H1 (cell line): ENCODE measurements at regions not wholly inside any gene's neighbourhood (a gene's known extent, or its start where the extent isn't known, plus 50 kb on each side); places are given as distances from the start of the nearest gene placed in this dataset.

ENCODE experiments used
- CTCF ChIA-PET: fragments of 300-600 bp; sonication (Branson Sonifier 250); formaldehyde crosslinking; loops from one replicate; lab custom pipeline; 2021; ENCODE audit not compliant: partially characterized antibody; lab: Charles Lee
- POLR2A ChIA-PET: fragments of 300-600 bp; sonication (Branson Sonifier 250); formaldehyde crosslinking; loops from one replicate; lab custom pipeline; 2021; ENCODE audit warnings: inconsistent platforms; ENCODE audit not compliant: partially characterized antibody; lab: Charles Lee
- DNase-seq, 2 experiments: peaks; one replicate each; pipeline versions ENCODE4 v3.0.0 to v3.0.0-alpha.2; 2010 to 2022; ENCODE audit warnings: low spot score in 2 of 2, low read depth in 1 of 2, mixed read lengths in 1 of 2
- FAIRE-seq: peaks from 2 replicates; lab custom pipeline; 2011; peaks lifted over from hg19 to GRCh38; lab: Jason Lieb, UNC
- H2AFZ ChIP-seq: 2 replicates; pipeline ENCODE4 v1.8.1; 2012; ENCODE audit warnings: low read length, inconsistent platforms
- H2AK5ac ChIP-seq: 2 replicates; pipeline ENCODE4 v1.6.1; 2013; ENCODE audit warnings: low read depth, low read length
- H2BK120ac ChIP-seq: replicated peaks from 2 replicates; pipeline ENCODE3; 2013; ENCODE audit warnings: low read depth, low read length, inconsistent platforms
- H2BK12ac ChIP-seq: 2 replicates; pipeline ENCODE4 v1.6.1; 2013; ENCODE audit warnings: low read depth, low read length
- H2BK15ac ChIP-seq: 2 replicates; pipeline ENCODE4 v1.6.1; 2013; ENCODE audit warnings: low read length
- H2BK20ac ChIP-seq: 2 replicates; pipeline ENCODE4 v1.6.1; 2013; ENCODE audit warnings: low read length
- H2BK5ac ChIP-seq: 2 replicates; pipeline ENCODE4 v1.6.1; 2013; ENCODE audit warnings: low read depth, low read length
- H3K14ac ChIP-seq: 2 replicates; pipeline ENCODE4 v1.6.1; 2013; ENCODE audit warnings: inconsistent platforms; ENCODE audit not compliant: insufficient read length
- H3K18ac ChIP-seq: 2 replicates; pipeline ENCODE4 v1.6.1; 2013; ENCODE audit warnings: low read length; ENCODE audit errors: extremely low read depth
- H3K23ac ChIP-seq: 2 replicates; pipeline ENCODE4 v1.6.1; 2013; ENCODE audit warnings: inconsistent platforms; ENCODE audit not compliant: insufficient read length
- H3K23me2 ChIP-seq: 2 replicates; pipeline ENCODE4 v1.6.1; 2013; ENCODE audit warnings: low read depth, low read length
- H3K27ac ChIP-seq: 2 replicates; pipeline ENCODE4 v1.6.1; 2011; ENCODE audit warnings: low read depth, low read length, inconsistent platforms
- H3K27me3 ChIP-seq, 4 experiments: replicated peaks in 1 of 4; 1 replicate in 1 of 4; 2 replicates in 3 of 4; pipeline versions ENCODE4 v1.6.1 to v1.8.1; 2011 to 2013; ENCODE audit warnings: low read length in 3 of 4, mild to moderate bottlenecking in 3 of 4, inconsistent platforms in 2 of 4, mixed read lengths in 2 of 4, moderate library complexity in 1 of 4; ENCODE audit not compliant: control insufficient read depth in 3 of 4, insufficient read depth in 3 of 4; ENCODE audit errors: extremely low read depth in 1 of 4
- H3K36me3 ChIP-seq, 4 experiments: 2 replicates each; pipeline versions ENCODE4 v1.6.1 to v1.8.1; 2011 to 2013; ENCODE audit warnings: mild to moderate bottlenecking in 4 of 4, low read length in 3 of 4, moderate library complexity in 2 of 4, control low read depth in 1 of 4, inconsistent platforms in 1 of 4; ENCODE audit not compliant: insufficient read depth in 4 of 4, control insufficient read depth in 2 of 4
- H3K4ac ChIP-seq: replicated peaks from 2 replicates; pipeline ENCODE3; 2013; ENCODE audit warnings: low read length, low read depth, mixed read lengths, inconsistent platforms; ENCODE audit not compliant: insufficient read length
- H3K4me1 ChIP-seq, 4 experiments: replicated peaks in 1 of 4; 1 replicate in 1 of 4; 2 replicates in 3 of 4; pipeline versions ENCODE4 v1.6.1 to v1.8.1; 2011 to 2013; ENCODE audit warnings: low read length in 3 of 4, inconsistent platforms in 2 of 4, mixed read lengths in 1 of 4; ENCODE audit not compliant: insufficient read depth in 4 of 4, control insufficient read depth in 3 of 4
- H3K4me2 ChIP-seq, 2 experiments: 2 replicates each; pipeline versions ENCODE4 v1.6.1 to v1.8.1; 2011 to 2013; ENCODE audit warnings: low read depth in 2 of 2, low read length in 2 of 2, control low read depth in 1 of 2, inconsistent platforms in 1 of 2, mild to moderate bottlenecking in 1 of 2; ENCODE audit not compliant: insufficient read depth in 1 of 2
- H3K4me3 ChIP-seq, 4 experiments: fragments of 200-600, 300-600 bp in 1 of 4; sonication (generic), shearing (Covaris generic), sonication (Bioruptor Twin) in 1 of 4; 2 replicates each; pipeline versions ENCODE4 v1.5.1 to v1.8.1; 2011 to 2016; ENCODE audit warnings: low read length in 4 of 4, low read depth in 3 of 4, control low read depth in 2 of 4, inconsistent platforms in 2 of 4, mild to moderate bottlenecking in 2 of 4, mixed read lengths in 1 of 4, moderate library complexity in 1 of 4; ENCODE audit not compliant: insufficient read depth in 2 of 4; ENCODE audit errors: extremely low read depth in 1 of 4
- H3K56ac ChIP-seq: replicated peaks from 2 replicates; pipeline ENCODE3; 2013; ENCODE audit warnings: low read depth, mild to moderate bottlenecking, mixed read lengths, low read length, inconsistent platforms; ENCODE audit not compliant: insufficient read length
- H3K79me1 ChIP-seq: 2 replicates; pipeline ENCODE4 v1.6.1; 2013; ENCODE audit warnings: low read depth, low read length, control low read depth
- H3K79me2 ChIP-seq, 2 experiments: 2 replicates each; pipeline versions ENCODE4 v1.6.1 to v1.8.1; 2012 to 2013; ENCODE audit warnings: low read length in 2 of 2, mild to moderate bottlenecking in 2 of 2, inconsistent platforms in 1 of 2; ENCODE audit not compliant: insufficient read depth in 2 of 2, control insufficient read depth in 1 of 2
- H3K9ac ChIP-seq, 4 experiments: replicated peaks in 1 of 4; 1 replicate in 1 of 4; 2 replicates in 3 of 4; pipeline versions ENCODE4 v1.6.1 to v1.8.1; 2011 to 2013; ENCODE audit warnings: low read depth in 3 of 4, low read length in 3 of 4, control low read depth in 2 of 4, mild to moderate bottlenecking in 2 of 4, moderate library complexity in 2 of 4, inconsistent platforms in 1 of 4; ENCODE audit errors: extremely low read depth in 1 of 4
- H3K9me3 ChIP-seq, 2 experiments: 2 replicates each; pipeline versions ENCODE4 v1.6.1 to v1.8.1; 2012 to 2013; ENCODE audit warnings: mild to moderate bottlenecking in 2 of 2, moderate library complexity in 2 of 2, control low read depth in 1 of 2, inconsistent platforms in 1 of 2, low read depth in 1 of 2, low read length in 1 of 2, mixed read lengths in 1 of 2; ENCODE audit not compliant: insufficient read depth in 2 of 2
- H4K20me1 ChIP-seq, 2 experiments: replicated peaks in 1 of 2; 2 replicates each; pipeline versions ENCODE3 to v1.8.1; 2011 to 2013; ENCODE audit warnings: inconsistent platforms in 2 of 2, low read length in 2 of 2, mild to moderate bottlenecking in 1 of 2; ENCODE audit not compliant: insufficient read depth in 2 of 2, control insufficient read depth in 1 of 2
- H4K5ac ChIP-seq: 2 replicates; pipeline ENCODE4 v1.6.1; 2013; ENCODE audit warnings: low read length, low read depth, mixed read lengths, inconsistent platforms; ENCODE audit not compliant: insufficient read length
- H4K8ac ChIP-seq: 2 replicates; pipeline ENCODE4 v1.8.0; 2013; ENCODE audit warnings: mild to moderate bottlenecking, moderate library complexity, low read length, inconsistent platforms; ENCODE audit not compliant: insufficient read depth; ENCODE audit errors: extremely low read depth
- H4K91ac ChIP-seq: replicated peaks from 2 replicates; pipeline ENCODE3; 2013; ENCODE audit warnings: low read length, mixed read lengths, inconsistent platforms; ENCODE audit not compliant: insufficient read length
- CEBPB ChIP-seq: IDR thresholded peaks from 2 replicates; pipeline ENCODE4 v1.6.1; 2012; ENCODE audit warnings: low read depth, low read length
- CHD1 ChIP-seq: IDR thresholded peaks from 2 replicates; pipeline ENCODE4 v1.6.1; 2012; ENCODE audit warnings: low read depth, low read length, improper control_type of control experiment
- EZH2 ChIP-seq: fragments of 200-600 bp; sonication (generic); IDR thresholded peaks from 2 replicates; pipeline ENCODE4 v1.7.1; 2012; ENCODE audit warnings: low read depth, mild to moderate bottlenecking, moderate library complexity, low read length, inconsistent platforms; ENCODE audit not compliant: severe bottlenecking
- GTF2F1 ChIP-seq: IDR thresholded peaks from 2 replicates; pipeline ENCODE4 v1.6.1; 2012; ENCODE audit warnings: low read depth, low read length, improper control_type of control experiment, borderline replicate concordance
- HDAC6 ChIP-seq: IDR thresholded peaks from one replicate; pipeline ENCODE4 v1.7.1; 2012; ENCODE audit warnings: low read depth, mild to moderate bottlenecking, inconsistent platforms, low read length, moderate library complexity
- PHF8 ChIP-seq: fragments of 200-600 bp; sonication (generic); conservative IDR thresholded peaks from 2 replicates; pipeline ENCODE4 v1.7.1; 2012; ENCODE audit warnings: low read depth, mild to moderate bottlenecking, inconsistent platforms, low read length, moderate library complexity
- WGBS, 2 experiments: shearing (Covaris generic) in 1 of 2; methylation state at CpG; one replicate each; pipeline versions ENCODE4 v1.1.6 to v1.1.7; 2013 to 2015; ENCODE audit warnings: low lambda C conversion rate in 2 of 2, mixed read lengths in 2 of 2, inconsistent platforms in 1 of 2, low coverage in 1 of 2, missing lambda C conversion rate in 1 of 2; ENCODE audit not compliant: insufficient replicate concordance in 2 of 2, insufficient coverage in 1 of 2, insufficient read length in 1 of 2; ENCODE audit errors: extremely low coverage in 1 of 2, missing lambda C conversion rate in 1 of 2; 5-methylcytosine and 5-hydroxymethylcytosine counted together
- TF ChIP-seq, protein P1 (sequence below), 3 experiments: IDR thresholded peaks; 1 replicate in 2 of 3; 2 replicates in 1 of 3; pipeline versions ENCODE4 v1.5.1 to v1.6.1; 2011; ENCODE audit warnings: low read length in 3 of 3, mild to moderate bottlenecking in 3 of 3, inconsistent platforms in 2 of 3, low read depth in 1 of 3, moderate library complexity in 1 of 3; ENCODE audit not compliant: insufficient read depth in 1 of 3; ENCODE audit errors: control extremely low read depth in 1 of 3
- TF ChIP-seq, protein P2 (sequence below): IDR thresholded peaks from 2 replicates; pipeline ENCODE4 v1.6.1; 2011; ENCODE audit warnings: low read depth, mild to moderate bottlenecking, low read length; ENCODE audit not compliant: insufficient read depth

DNA sequence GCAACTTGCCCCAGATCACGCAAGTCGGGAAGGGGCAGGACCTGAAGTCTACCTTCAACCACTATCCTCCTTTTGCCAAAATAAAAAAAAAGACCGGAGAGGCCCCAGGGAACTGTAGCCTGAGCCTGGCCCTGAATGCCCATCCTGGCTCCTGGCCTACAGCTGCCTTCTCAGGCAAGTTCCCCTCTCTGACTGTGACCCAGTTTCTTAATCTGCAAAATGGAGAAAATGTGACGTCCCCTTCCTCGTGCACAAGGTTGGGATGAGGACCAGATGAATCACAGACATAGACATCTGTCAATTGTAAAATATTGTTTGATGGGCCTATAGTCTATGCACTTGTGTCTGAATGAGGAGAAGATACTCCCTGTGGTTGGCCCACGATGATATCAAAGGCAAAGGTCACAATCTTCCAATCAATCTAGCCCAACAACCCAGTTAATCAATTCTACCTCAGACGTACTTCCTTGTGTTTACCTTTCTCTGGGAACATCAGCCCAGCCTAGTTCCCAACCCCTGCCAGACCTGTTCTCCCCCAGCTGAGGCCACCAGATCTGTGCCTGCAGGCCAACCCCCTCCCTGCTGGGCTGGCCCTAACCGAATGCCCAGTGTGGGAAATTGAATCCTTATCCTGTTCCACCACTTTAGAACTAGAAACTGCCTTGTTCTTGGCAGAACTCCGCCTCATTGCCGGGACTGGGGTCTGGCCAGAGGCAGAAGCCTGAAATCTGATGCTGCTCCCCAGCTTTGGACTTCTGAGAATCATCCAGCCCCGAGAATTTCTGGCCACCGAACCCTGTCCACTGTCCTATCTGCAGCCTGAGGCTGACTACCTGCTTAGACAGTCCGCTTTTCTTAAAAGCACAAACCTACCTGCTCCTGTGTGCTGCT, 101.8 kb upstream of the LIPC start:
- H3K4me1 ChIP-seq = peaks cover 10 to 26% (median 16%) of the 10 kb centered on the region in 4 experiments; a peak in 6 of 7 replicates
- no peak overlapping the region for H2BK120ac ChIP-seq
- H3K14ac ChIP-seq = no peak overlapping the region
- no peak overlapping the region; the same call in 1 of the 2 replicates for H2BK5ac ChIP-seq
- no peak overlapping the region for H3K4me3 ChIP-seq
- H3K23ac ChIP-seq = no peak overlapping the region
- H3K18ac ChIP-seq = no peak overlapping the region
- H3K4ac ChIP-seq = no peak overlapping the region
- no peak for DNase-seq
- H3K27ac ChIP-seq = no peak overlapping the region
- no peaks in the 10 kb centered on the region for H3K79me2 ChIP-seq
- no peaks in the 10 kb centered on the region for H3K79me1 ChIP-seq
- H2BK20ac ChIP-seq = no peak overlapping the region
- peak overlapping the region; percentile 53; the same call in 1 of the 2 replicates for H2AFZ ChIP-seq
- no peak overlapping the region; the same call in 1 of the 2 replicates for H4K8ac ChIP-seq
- peaks cover 2 to 11% of the 10 kb centered on the region in 2 experiments; a peak in 3 of 4 replicates for H3K9me3 ChIP-seq
- no peak overlapping the region for H3K9ac ChIP-seq
- no peaks in the 10 kb centered on the region for H4K20me1 ChIP-seq
- H2AK5ac ChIP-seq = no peak overlapping the region
- no peaks in the 10 kb centered on the region for H3K27me3 ChIP-seq
- FAIRE-seq = no peak
- 84% methylated on average over 13 of the region's 13 CpGs; no CpG with 5 or more reads in 1 of the 2 experiments for WGBS, 2 experiments
- no peak overlapping the region for H3K4me2 ChIP-seq
- peak overlapping the region; percentile 2 for H4K91ac ChIP-seq
- H3K23me2 ChIP-seq = no peaks in the 10 kb centered on the region; the same call in 1 of the 2 replicates
- no peak overlapping the region for H3K56ac ChIP-seq
- ChIA-PET CTCF (interaction anchor here (0.7 to 1.0 kb wide), 3 partner anchors 20 to 187 kb away, joined by 3 to 6 read pairs (median 3); no protein-coding TSS in a partner anchor), POLR2A (interaction anchor here (1.3 kb wide), 1 partner anchor 420 kb away, joined by 4 read pairs; the partner anchor contains the start of gene ADAM10)
- peak overlapping the region; percentile 72; the same call in 1 of the 2 replicates for H2BK12ac ChIP-seq
- H2BK15ac ChIP-seq = no peak overlapping the region
- no peaks in the 10 kb centered on the region for H3K36me3 ChIP-seq
- no peak overlapping the region for H4K5ac ChIP-seq
- TF ChIP-seq, protein P1, sequence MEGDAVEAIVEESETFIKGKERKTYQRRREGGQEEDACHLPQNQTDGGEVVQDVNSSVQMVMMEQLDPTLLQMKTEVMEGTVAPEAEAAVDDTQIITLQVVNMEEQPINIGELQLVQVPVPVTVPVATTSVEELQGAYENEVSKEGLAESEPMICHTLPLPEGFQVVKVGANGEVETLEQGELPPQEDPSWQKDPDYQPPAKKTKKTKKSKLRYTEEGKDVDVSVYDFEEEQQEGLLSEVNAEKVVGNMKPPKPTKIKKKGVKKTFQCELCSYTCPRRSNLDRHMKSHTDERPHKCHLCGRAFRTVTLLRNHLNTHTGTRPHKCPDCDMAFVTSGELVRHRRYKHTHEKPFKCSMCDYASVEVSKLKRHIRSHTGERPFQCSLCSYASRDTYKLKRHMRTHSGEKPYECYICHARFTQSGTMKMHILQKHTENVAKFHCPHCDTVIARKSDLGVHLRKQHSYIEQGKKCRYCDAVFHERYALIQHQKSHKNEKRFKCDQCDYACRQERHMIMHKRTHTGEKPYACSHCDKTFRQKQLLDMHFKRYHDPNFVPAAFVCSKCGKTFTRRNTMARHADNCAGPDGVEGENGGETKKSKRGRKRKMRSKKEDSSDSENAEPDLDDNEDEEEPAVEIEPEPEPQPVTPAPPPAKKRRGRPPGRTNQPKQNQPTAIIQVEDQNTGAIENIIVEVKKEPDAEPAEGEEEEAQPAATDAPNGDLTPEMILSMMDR (IDR thresholded peaks at IDR 0.05; ENCODE audit: control extremely low read depth in 1 of 3, insufficient read depth in 1 of 3, low read depth in 1 of 3, low read length in 3 of 3) = no peak
- TF ChIP-seq EZH2 = no peak
- TF ChIP-seq PHF8 = no peak
- TF ChIP-seq CHD1 = no peak
- no peak for TF ChIP-seq HDAC6
- TF ChIP-seq, protein P2, sequence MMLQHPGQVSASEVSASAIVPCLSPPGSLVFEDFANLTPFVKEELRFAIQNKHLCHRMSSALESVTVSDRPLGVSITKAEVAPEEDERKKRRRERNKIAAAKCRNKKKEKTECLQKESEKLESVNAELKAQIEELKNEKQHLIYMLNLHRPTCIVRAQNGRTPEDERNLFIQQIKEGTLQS = no peak
- TF ChIP-seq CEBPB = no peak
- TF ChIP-seq GTF2F1 = no peak
